Stomach (tissue), 8 donors: ENCODE measurements at regions not wholly inside any gene's neighbourhood (a gene's known extent, or its start where the extent isn't known, plus 50 kb on each side); places are given as distances from the start of the nearest gene placed in this dataset.
A peak's percentile ranks its signal among the peaks of the same experiment; 100 is the strongest.

Source experiments
- DNase-seq, 2 donors: peaks; one replicate each; pipeline versions ENCODE4 v3.0.0 to v3.0.0-alpha.2; 2013 to 2019
- H3K27ac ChIP-seq, 5 donors: fragments of 200-600 bp in 4 of 5; sonication (generic) in 4 of 5; one replicate each; pipeline ENCODE4 v1.5.1; 2013 to 2019; ENCODE audit warnings: mild to moderate bottlenecking in 1 of 5, moderate library complexity in 1 of 5
- H3K27me3 ChIP-seq, 3 donors: fragments of 200-600 bp; sonication (generic); one replicate each; pipeline ENCODE4 v1.5.1; 2017 to 2019; ENCODE audit warnings: mixed run types in 1 of 3
- H3K36me3 ChIP-seq, 4 donors: fragments of 200-600 bp; sonication (generic); 1 replicate in 3 of 4; 2 replicates in 1 of 4; pipeline ENCODE4 v1.5.1; 2016 to 2019
- H3K4me1 ChIP-seq, 4 donors: fragments of 200-600 bp; sonication (generic); one replicate each; pipeline ENCODE4 v1.5.1; 2016 to 2019
- H3K4me3 ChIP-seq, 4 donors: fragments of 200-600 bp; sonication (generic) in 3 of 4; one replicate each; pipeline ENCODE4 v1.5.1; 2016 to 2019; ENCODE audit warnings: mild to moderate bottlenecking in 1 of 4
- H3K9me3 ChIP-seq, 4 donors: fragments of 200-600 bp; sonication (generic); one replicate each; pipeline ENCODE4 v1.5.1; 2016 to 2019
- CTCF ChIP-seq, 7 experiments: fragments of 450-650 bp in 4 of 7; fragments of 200-600 bp in 3 of 7; sonication (generic) in 3 of 7; IDR thresholded peaks; one replicate each; pipeline ENCODE4 v1.5.1; 2016 to 2019; ENCODE audit warnings: antibody characterized with exemption in 7 of 7, control low read depth in 2 of 7, mild to moderate bottlenecking in 1 of 7
- EP300 ChIP-seq: sonication (generic); formaldehyde crosslinking; IDR thresholded peaks from one replicate; pipeline ENCODE4 v1.6.1; 2017; ENCODE audit warnings: antibody characterized with exemption
- POLR2A ChIP-seq, 4 donors: fragments of 450-650 bp; IDR thresholded peaks; one replicate each; pipeline ENCODE4 v1.6.1; 2016; ENCODE audit warnings: antibody characterized with exemption in 4 of 4, control low read depth in 2 of 4, mild to moderate bottlenecking in 1 of 4, moderate library complexity in 1 of 4
- POLR2AphosphoS5 ChIP-seq, 3 donors: sonication (generic); formaldehyde crosslinking; IDR thresholded peaks; one replicate each; pipeline ENCODE4 v1.6.1; 2016; ENCODE audit warnings: antibody characterized with exemption in 3 of 3
- WGBS, 5 donors: extraction: QIAGEN DNeasy Blood & Tissue Kit in 3 of 5; methylation state at CpG; one replicate each; pipeline versions ENCODE4 v1.1.5 to v1.1.7; 2013 to 2018; 5-methylcytosine and 5-hydroxymethylcytosine counted together
- intact Hi-C: fragments of 100-400 bp; cut with DNase I; formaldehyde crosslinking; loops from one replicate; pipeline ENCODE4 v1.15.1; 2023; ENCODE audit warnings: low total_unique reads
- donor health status: healthy with polysubstance abuse.
- donor health status: Bipolar disorder and iron deficiency.
- donor health status: healthy.

- H3K27ac ChIP-seq, result no peak overlapping the region
- no peak overlapping the region for H3K4me3 ChIP-seq
- intact Hi-C loops, result no loop called here
- 58 to 78% (median 67%) methylated on average over 4 of the region's 4 CpGs for WGBS, 5 donors
- H3K9me3 ChIP-seq, result no peaks in the 10 kb centered on the region
- no peaks in the 10 kb centered on the region for H3K27me3 ChIP-seq
- no peaks in the 10 kb centered on the region for H3K36me3 ChIP-seq
- H3K4me1 ChIP-seq, result peaks cover 0 to 2% (median 0%) of the 10 kb centered on the region in 4 donors
- TF ChIP-seq CTCF (IDR thresholded peaks at IDR 0.05) (no peak), EP300 (no peak), POLR2AphosphoS5 (IDR thresholded peaks at IDR 0.05) (no peak), POLR2A (IDR thresholded peaks at IDR 0.05) (no peak)
- peak in 1 of 2 donors; percentile 63 for DNase-seq
These were observed 621.0 kb downstream of the EFNB2 start for GRCh38 chr13:105914291-105915036.

- Histone ChIP-seq H3K4me1 (no peaks in the 10 kb centered on the region), H3K36me3 (no peaks in the 10 kb centered on the region), H3K4me3 (no peak overlapping the region), H3K9me3 (no peaks in the 10 kb centered on the region), H3K27ac (no peak overlapping the region), H3K27me3 (no peaks in the 10 kb centered on the region)
- DNase-seq, result no peak
- TF ChIP-seq CTCF (IDR thresholded peaks at IDR 0.05), result no peak
- no peak for TF ChIP-seq EP300
- no peak for TF ChIP-seq POLR2AphosphoS5 (IDR thresholded peaks at IDR 0.05)
- TF ChIP-seq POLR2A (IDR thresholded peaks at IDR 0.05), result no peak
- intact Hi-C loops, result no loop called here
- WGBS, 5 donors, result 65 to 78% (median 73%) methylated on average over 9 of the region's 9 CpGs
These were observed 626.9 kb downstream of the EFNB2 start for GRCh38 chr13:105908586-105908985.

- Histone ChIP-seq H3K27me3 (no peaks in the 10 kb centered on the region), H3K4me1 (no peaks in the 10 kb centered on the region), H3K4me3 (no peak overlapping the region), H3K27ac (no peak overlapping the region), H3K36me3 (no peaks in the 10 kb centered on the region), H3K9me3 (no peaks in the 10 kb centered on the region)
- intact Hi-C loops, result no loop called here
- WGBS, 5 donors, result 74 to 82% (median 76%) methylated on average over 3 of the region's 3 CpGs
- DNase-seq, result no peak
- TF ChIP-seq EP300 (no peak), POLR2A (IDR thresholded peaks at IDR 0.05) (no peak), CTCF (IDR thresholded peaks at IDR 0.05) (no peak), POLR2AphosphoS5 (IDR thresholded peaks at IDR 0.05) (no peak)
These were observed 628.0 kb downstream of the EFNB2 start for GRCh38 chr13:105907319-105908019.

GRCh38 chr13:105906746-105907145 is 628.7 kb downstream of the EFNB2 start:
- peak in 1 of 2 donors; percentile 26 for DNase-seq
- H3K27me3 ChIP-seq, result no peaks in the 10 kb centered on the region
- intact Hi-C loops, result no loop called here
- no peaks in the 10 kb centered on the region for H3K9me3 ChIP-seq
- TF ChIP-seq POLR2A (IDR thresholded peaks at IDR 0.05) (no peak), EP300 (no peak), POLR2AphosphoS5 (IDR thresholded peaks at IDR 0.05) (no peak), CTCF (IDR thresholded peaks at IDR 0.05) (no peak)
- H3K36me3 ChIP-seq, result no peaks in the 10 kb centered on the region
- no peak overlapping the region for H3K4me3 ChIP-seq
- H3K27ac ChIP-seq, result no peak overlapping the region
- WGBS, 5 donors, result 69 to 90% (median 87%) methylated on average over 5 of the region's 5 CpGs
- H3K4me1 ChIP-seq, result no peaks in the 10 kb centered on the region
